Nucleus accumbens (tissue), 56 donors: ENCODE measurements at regions not wholly inside any gene's neighbourhood (a gene's known extent, or its start where the extent isn't known, plus 50 kb on each side); places are given as distances from the start of the nearest gene placed in this dataset.

Experiments
- DNase-seq, 56 donors: peaks; one replicate each; lab custom pipeline; 2025; lab: John Stamatoyannopoulos, UW

DNA sequence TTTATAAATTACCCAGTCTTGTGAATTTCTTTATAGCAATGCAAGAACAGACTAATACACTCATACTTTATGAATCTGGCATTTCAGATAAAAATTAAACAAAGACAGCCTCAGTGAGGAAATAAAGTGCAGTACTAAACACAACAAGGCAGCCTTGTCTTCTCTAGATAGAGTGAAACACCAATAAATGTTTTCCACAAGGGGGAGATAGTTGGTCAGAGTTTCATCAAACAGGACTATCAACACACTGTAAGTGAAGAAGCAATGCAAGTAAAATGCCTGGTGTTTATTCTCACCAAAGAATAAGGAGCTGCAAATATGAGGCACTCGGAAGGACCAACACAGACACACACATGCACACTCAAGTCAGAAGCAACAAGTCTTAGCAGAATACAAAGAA lies 62.8 kb downstream of the FAM9B start:
- no peak for DNase-seq

DNA sequence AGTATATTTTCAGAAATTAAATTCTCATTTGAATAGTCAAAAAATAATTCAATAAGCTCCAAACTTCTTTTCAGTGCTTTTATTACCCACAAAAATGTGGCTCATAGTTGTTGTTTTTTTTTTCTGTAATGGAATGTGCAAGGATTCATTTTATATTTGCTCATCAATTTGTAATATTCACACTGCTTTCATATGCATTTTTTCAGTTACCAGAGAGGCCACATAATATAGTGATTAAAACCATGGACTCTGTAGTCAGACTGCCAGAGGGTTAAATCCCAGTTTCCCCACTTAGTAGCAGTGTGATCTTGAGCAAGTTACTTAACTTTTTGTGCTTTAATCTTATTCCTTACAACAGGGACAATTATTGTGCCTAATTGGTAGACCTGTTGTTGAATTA lies 64.5 kb downstream of the FAM9B start:
- no peak for DNase-seq

- no peak for DNase-seq
Measured at GRCh38 chrX:8967461-8967860, 66.5 kb downstream of the FAM9B start.

DNA sequence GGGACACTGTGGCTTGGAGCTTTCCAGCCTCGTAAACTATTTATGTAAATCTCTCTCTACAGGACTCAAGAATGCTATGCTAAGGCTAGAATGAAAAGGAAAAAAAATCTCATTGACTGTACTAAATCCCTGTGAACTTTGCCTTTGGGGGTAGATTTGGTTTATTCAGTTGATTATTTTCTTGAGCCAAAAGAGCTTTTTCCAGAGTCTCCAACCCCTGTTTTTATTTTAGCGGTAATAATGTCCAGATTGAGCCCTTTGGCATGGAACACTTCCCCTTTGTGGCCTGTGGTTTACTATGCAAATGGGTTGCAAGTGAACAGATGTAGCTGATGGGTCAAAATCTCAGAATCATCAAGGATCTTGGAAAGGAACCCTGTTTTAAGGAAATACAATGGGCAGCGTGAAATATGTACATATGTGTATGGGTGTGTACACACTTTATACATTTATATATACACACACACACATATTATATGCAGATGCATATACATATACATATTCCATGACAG lies 72.9 kb downstream of the FAM9B start:
- DNase-seq: no peak

- DNase-seq: no peak
Measured at GRCh38 chrX:8955511-8955910, 78.4 kb downstream of the FAM9B start.

DNA sequence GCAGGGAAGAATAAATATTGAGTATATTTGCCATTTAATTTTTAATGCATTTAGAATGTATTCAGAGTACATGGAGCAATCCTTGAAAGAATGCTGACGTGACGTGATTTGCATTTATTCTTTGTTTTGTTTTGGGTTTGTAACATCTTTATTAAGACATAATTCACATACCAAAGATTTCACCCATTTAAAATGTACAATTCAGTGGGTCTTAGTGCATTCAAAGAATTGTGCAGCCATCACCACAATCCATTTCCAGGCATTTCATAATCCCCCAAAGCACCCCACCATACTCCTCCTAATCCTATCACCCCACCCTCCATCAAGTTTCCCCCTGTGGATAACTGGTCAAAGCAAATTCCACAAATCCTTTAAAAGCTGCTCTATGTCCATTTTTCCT lies 87.4 kb downstream of the FAM9B start:
- no peak for DNase-seq

- peak in 1 of 56 donors; percentile 0 for DNase-seq
Measured at GRCh38 chrX:8939322-8939721, 94.6 kb downstream of the FAM9B start.

DNA sequence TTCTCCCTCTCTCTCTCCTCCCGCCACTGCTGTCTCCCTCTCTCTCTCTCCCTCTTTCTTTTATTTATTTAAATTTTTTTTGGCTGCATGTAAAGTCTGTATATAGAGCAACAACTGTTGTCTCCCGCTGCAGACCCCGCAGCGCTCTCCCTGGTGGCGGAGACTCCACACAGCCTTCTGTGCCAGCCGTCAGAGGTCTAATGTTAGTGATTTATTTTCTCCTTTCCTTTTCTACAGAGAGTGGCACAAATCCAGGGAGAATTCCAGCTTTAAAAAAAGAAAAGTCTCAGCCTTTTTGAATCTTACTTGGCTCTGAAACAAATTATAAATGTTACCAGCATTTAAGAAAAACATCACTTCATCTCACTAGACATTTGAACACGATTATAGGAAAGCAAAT lies 106.2 kb downstream of the FAM9B start:
- DNase-seq: no peak

DNA sequence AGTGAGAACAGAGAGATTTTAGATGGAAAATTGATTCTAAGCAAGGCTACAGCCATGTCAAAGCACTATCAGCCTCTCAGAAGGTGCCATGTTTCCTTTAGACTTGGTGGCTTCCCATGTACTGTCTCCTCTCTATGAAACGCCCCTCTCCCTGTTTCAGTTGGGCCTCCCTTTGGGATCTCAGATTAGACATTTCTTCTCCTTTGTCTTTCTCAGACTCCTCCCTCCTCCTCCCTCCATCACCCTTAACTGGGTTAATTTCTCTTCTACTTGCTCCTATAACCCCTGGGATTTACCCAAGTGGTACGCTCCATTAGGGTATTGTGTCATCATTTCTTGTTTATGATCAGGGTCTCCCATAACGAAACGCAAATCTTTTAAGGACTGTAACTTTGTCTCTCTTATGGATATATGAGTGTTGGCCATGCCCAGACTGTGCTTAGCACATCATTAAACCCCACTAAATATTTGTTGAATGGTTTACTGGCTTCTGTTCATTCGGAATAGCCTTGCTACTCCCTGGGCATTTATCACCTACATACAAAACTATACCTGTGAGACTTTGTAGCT lies 106.8 kb downstream of the FAM9B start:
- no peak for DNase-seq

- no peak for DNase-seq
Measured at GRCh38 chrX:8921615-8922014, 112.3 kb downstream of the FAM9B start.

DNA sequence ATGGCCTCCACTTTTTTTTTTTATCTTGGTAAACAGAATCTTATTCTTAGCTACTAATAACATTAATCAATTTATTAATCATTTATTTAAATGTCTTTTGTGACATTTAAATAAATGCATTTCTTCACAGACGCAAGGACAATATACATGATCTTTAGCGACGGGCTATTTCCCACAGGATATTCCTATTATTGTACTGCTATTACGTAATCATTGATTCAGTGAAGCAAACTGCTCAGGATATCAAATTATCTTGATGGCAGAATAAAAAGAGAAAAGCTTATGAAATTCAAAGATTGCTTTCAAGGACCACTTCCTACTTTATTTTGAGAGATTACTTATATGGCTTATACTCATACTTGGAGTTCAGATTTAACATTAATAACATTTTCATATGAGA lies 114.1 kb downstream of the FAM9B start:
- DNase-seq: no peak

- no peak for DNase-seq
Measured at GRCh38 chrX:8916697-8917096, 115.5 kb upstream of the FAM9A start.

- no peak for DNase-seq
Measured at GRCh38 chrX:8914681-8915080, 113.5 kb upstream of the FAM9A start.

GRCh38 chrX:8913655-8914409 lies 112.6 kb upstream of the FAM9A start:
- peak in 5 of 56 donors; percentile 0 to 5 (median 0) for DNase-seq

DNA sequence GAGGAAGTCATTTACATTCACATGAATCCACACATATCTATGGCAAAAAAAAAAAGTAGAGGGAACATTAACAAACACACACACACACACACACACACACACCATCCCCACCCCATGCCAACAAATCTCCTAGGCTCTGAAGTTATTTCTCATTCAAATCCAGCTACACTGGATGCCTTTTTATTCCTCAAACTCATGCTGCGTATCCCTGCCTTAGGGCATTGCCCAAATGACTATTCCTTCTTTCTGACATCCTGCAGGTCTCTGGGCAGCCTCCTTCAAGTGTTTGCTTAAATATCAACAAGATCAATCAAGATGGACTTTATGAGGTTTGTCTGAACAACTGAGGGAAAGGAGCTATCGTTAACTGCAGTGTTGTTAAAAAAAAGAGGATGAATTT lies 106.5 kb upstream of the FAM9A start:
- no peak for DNase-seq

GRCh38 chrX:8906299-8906938 lies 105.2 kb upstream of the FAM9A start:
- no peak for DNase-seq

- no peak for DNase-seq
Measured at GRCh38 chrX:8897259-8897658, 96.1 kb upstream of the FAM9A start.

DNA sequence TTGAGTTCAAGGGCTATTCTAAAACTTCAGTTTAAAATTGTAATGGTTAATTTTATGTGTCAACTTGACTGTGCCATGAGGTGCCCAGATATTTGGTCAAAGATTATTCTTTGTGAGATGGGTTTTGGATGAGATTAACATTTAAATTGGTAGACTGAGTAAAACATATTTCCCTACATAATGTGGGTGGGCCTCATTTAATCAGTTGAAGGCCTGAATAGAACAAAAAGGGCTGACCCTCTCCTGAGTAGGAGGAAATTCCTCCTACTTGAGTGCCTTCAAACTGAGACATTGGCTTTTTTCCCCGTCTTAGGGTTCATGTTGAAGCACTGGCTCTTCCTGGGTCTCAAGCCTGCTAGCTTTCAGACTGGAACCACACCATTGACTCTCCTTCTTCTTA lies 89.6 kb upstream of the FAM9A start:
- DNase-seq: no peak

- DNase-seq: no peak
Measured at GRCh38 chrX:8887004-8887403, 85.8 kb upstream of the FAM9A start.

- DNase-seq: peak in 1 of 56 donors; percentile 1
Measured at GRCh38 chrX:8879750-8880149, 78.6 kb upstream of the FAM9A start.

GRCh38 chrX:8873956-8874355 lies 72.8 kb upstream of the FAM9A start:
- no peak for DNase-seq

- DNase-seq: no peak
Measured at GRCh38 chrX:8873102-8873501, 71.9 kb upstream of the FAM9A start.
